Activated effector memory CD4-positive, alpha-beta T cell treated with Interleukin-2 at 50 U/mL for 16 hours (primary cell): ENCODE measurements at regions not wholly inside any gene's neighbourhood (a gene's known extent, or its start where the extent isn't known, plus 50 kb on each side); places are given as distances from the start of the nearest gene placed in this dataset.
A peak's percentile ranks its signal among the peaks of the same experiment; 100 is the strongest.
"Not testable (repeated sequence)": the region's sequence is repeated elsewhere in the genome, so short reads cannot be mapped to it uniquely, and the experiment has no call there.

Source experiments
- DNase-seq: peaks from one replicate; pipeline ENCODE4 v3.0.0-alpha.2; 2020

DNA sequence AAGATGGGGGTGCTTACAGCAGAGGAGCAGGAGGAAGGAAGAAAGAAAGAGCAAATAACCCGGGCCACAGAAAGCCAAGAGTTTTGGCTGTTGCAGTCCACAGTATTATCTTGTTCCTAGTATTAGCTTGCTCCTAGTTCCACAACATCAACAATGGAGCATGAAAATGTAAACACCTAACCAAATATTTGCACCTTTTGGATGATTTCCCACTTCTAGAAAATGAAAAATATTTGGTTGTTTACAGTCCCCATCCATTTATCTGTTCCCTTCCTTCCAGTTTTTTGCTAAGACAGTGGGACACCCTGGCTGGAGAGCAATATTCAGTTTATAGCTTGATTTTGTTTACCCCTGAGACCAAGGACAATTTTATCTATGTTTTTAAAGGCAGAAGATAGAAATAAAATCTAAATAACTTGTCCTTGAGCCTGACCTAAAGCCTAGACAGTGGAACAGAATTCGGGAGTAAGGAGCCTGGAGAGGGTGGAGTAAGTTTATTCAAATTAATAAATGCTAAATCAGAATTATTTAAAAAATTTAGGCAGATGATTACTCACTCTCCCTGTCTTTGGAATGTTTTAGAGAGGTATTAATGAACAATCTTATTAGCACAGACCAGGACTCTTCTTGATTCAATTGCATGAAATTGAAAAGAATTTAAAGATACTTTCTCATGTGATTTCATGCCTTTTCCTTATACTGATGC is 51.6 kb downstream of the RESF1 start:
- DNase-seq: no peak

DNA sequence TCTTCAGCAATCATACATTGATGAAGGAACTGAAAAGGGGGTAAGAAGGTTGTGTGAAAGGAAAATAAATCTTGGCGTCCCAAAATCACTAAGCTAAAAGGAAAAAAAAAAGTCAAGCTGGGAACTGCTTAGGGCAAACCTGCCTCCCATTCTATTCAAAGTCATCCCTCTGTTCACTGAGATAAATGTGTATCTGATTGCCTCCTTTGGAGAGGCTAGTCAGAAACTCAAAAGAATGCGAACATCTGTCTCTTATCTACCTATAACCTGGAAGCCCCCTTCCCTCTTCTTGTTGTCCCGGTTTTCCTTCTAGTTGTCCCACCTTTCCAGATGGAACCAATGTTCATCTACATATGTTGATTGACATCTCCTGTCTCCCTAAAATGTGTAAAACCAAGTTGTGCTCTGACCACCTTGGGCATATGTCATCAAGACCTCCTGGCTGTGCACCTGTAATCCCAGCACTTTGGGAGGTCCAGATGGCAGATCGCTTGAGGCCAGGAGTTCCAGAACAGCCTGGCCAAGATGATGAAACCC is 53.1 kb downstream of the RESF1 start:
- DNase-seq: no peak

DNA sequence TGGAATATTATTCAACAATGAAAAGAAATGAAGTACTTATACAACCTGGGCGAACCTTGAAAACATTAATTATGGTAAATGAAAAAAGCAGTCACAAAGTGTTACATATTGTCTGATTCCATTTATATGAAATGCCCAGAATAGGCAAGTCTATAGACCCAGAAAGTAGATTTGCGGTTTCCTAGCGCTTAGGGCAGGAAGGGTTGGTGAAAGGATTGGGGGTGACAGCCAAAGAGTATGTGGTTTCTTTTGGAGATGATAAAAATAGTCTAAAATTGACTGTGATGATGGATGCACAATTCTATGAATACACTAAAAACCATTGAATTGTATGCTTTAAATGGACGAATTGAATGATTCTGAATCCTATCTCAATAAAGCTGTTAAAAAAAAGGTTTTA is 55.8 kb downstream of the RESF1 start:
- no peak for DNase-seq

DNA sequence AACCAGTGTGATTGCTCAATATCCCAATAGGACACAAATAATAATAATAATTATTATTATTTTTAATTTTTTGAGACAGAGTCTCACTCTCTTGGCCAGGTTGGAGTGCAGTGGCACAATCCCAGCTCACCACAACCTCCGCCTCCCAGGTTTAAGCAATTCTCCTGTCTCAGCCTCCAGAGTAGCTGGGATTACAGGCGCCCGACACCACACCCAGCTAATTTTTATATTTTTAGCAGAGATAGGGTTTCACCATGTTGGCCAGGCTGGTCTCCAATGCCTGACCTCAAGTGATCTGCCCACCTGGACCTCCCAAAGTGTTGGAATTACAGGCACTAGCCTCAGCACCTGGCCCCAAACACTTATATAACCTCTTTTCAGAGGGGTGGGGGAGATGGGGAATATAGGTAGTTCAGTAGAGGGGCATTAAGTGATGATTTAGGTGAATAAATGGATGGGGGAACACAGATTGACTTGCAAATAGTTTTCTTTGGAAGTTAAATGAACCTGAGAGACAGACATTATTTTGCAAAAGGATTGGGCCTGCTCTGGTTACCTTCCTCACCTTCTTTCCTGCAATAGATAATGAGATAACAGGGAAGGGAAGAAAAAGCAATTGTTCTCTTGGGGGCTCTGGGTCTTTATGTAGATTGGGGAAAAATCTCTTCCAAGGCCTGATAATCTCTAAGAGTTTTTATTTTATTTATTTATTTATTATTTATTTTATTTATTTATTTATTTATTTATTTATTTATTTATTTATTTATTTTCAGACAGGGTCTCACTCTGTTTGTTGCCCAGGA is 57.7 kb downstream of the RESF1 start:
- DNase-seq: no peak

DNA sequence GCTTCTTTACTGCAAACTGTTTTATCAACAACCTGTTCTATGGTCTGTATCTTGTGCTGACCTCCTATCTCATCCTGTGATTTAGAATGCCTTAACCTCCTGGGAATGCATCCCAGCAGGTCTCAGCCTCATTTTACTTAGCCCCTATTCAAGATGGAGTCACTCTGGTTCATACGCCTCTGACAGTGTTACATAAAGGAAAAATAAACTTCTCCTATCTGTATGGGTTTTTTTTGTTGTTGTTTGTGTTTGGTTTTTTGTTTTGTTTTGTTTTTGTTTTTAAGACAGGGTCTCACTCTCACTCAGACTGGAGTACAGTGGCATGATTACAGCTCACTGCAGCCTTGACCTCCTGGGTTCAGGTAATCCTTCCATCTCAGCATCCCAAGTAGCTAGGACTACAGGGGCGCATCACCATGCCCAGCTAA is 62.1 kb downstream of the RESF1 start:
- DNase-seq: no peak

DNA sequence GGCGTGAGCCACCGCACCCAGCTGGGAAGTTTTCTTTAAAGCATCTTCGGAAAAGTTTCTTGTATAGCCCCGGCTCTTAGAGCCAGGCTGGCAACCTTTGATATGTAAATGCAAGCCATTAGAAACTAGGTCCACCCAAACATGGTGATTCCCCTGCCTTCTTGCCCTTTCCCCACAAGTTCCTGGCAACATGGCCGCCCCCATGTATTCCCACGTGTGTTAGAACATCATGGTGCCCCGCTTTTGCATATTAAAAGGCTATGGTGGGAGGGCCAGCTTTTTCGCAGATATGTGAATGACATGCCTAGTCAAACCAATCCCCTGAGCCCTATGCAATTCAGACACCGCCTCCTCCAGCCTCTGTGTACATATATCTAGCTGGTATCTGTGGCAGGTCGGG is 63.2 kb downstream of the RESF1 start:
- DNase-seq: not testable (repeated sequence)

DNA sequence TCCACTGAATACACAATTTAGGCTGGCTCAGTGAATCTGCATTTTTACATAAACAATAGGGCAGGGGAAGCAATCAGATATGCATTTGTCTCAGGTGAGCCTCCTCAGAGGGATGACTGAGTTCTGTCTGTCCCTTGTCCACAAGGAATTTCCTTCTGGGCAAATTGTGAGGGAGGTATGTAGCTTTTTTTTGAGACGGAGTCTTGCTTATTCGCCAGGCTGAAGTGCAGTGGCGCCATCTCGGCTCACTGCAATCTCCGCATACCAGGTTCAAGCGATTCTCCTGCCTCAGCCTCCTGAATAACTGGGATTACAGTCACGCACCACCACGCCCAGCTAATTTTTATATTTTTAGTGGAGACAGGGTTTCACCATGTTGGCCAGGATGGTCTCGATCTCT is 64.6 kb downstream of the RESF1 start:
- not testable (repeated sequence) for DNase-seq

DNA sequence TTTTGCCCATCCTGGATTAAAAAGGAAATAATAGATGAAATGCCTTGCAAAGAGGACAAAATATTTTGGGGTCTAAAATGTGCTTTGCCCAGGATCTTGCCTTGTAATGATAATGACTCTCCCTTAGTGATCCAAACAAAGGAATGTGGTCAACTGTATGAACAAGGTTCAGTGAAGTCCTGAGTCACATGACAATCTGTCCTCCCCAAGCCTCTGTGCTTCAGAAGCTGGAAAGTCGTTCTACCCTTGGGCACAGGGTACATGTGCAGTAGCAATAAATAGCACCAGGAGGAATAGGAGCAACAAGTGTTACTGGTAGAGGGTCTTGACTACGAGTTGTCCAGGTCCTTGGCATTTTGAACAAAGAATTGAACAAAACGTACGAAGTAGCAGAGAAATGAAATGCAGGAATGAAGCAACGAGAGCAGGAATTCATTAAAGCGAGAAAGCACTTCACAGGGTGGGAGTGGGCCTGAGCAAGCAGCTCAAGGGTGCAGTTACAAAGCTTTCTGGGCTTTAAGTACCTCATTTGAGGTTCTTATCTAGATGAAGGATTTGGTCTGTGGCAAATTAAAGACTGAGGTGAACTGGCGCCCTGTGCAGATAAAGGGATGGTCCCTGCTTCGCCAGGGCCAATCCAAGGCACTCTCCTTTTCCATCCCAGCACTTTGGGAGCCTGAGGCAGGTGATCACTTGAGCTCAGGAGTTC is 65.8 kb downstream of the RESF1 start:
- no peak for DNase-seq

DNA sequence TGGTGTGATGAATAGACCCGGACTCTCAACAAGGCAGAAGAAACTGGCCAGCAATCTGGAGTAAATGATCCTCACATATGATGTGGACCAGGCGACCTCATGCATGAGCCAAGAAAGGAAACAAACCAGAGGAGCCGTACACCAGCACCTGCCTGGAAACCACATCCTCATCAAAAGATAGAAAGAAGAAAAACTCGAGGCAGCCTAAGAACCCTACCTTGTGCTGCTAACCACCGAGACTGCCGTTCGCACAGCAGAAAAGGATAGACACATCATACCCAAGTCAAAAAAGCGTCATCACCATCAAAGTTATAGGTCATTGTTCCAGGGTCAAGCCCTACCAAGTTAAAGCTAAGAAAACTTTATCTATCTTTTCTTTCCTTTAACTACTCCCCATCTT is 66.7 kb downstream of the RESF1 start:
- DNase-seq: peak; percentile 31

DNA sequence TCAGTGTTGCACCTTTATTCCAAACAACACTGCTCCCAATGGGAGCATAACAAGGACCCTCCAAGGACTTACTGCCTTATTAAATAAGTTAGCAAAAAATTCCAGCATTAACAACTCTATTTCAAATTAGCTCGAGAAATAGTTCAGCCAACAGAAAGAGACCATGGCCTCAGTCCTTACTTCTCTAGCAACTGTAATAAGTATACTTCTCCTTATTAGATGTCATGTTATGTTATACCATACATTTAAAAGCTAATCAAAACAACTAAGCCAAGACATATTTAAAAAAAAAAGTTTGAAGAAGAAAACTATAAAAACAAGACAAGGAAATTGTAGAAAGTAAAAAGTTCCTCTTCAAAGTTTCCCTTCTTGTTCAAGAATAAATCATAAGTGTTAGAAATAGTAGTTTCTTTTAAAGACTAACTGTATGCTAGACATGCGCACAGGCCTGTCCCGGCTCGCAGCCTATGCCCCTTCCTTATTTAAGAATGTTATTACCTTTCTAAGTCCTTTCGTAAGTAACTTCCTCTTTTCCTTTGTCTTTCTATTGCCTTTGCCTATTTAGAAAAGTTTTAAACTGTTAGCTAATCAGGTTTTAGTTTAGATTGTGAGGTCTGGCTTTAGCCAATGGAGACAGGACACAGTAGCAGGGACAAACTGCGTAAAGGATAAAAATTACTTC is 68.6 kb downstream of the RESF1 start:
- no peak for DNase-seq

DNA sequence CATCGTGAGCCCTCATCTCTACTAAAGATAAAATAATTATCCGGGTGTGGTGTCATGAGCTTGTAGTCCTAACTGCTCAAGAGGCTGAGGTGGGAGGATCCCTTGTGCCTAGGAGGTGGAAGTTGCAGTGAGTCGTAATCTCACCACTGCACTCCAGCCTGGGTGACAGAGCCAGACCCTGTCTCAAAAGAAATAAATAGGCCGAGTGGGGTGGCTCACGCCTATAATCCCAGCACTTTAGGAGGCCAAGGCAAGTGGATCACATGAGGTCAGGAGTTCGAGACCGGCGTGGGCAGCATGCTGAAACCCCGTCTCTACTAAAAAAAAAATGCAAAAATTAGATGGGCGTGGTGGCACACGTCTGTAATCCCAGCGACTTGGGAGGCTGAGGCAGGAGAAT is 70.9 kb downstream of the RESF1 start:
- DNase-seq: no peak

DNA sequence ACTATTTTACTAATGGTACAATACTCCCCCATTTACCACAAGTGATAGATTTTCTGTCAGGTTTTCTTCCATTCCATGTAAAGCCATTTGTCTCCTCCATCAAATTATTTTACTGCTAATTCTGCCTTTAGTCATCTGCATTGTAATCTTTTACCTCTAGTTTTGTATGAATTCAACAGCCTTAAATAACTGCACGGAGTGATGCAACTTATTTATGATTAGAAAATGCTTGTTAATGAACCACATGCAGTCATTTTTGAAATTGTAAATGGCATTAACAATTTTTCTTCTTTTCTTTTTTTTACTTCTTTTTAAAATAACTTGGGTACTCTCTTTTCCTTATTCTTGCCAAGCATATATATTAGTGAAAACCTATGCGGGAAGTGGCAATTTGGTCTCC is 71.5 kb downstream of the RESF1 start:
- no peak for DNase-seq

DNA sequence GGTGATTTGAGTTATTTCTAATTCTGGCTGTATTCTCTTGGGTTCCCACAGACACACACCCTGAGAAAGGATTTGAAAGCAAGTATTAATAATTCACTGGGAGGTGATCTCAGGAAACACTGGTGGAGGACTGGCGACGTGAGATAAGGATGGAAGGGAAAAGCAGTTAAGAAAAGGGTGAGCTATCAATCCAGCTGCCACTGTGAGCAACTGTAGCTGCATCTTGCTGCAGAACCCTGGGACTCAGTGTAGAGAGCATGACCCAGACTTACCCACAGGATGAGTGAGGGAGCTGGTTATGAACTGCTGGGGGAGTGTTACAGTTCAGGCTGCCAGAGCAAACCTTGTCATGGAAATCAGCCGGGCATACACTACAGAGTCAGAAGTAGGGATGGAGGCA is 71.9 kb downstream of the RESF1 start:
- DNase-seq: no peak

DNA sequence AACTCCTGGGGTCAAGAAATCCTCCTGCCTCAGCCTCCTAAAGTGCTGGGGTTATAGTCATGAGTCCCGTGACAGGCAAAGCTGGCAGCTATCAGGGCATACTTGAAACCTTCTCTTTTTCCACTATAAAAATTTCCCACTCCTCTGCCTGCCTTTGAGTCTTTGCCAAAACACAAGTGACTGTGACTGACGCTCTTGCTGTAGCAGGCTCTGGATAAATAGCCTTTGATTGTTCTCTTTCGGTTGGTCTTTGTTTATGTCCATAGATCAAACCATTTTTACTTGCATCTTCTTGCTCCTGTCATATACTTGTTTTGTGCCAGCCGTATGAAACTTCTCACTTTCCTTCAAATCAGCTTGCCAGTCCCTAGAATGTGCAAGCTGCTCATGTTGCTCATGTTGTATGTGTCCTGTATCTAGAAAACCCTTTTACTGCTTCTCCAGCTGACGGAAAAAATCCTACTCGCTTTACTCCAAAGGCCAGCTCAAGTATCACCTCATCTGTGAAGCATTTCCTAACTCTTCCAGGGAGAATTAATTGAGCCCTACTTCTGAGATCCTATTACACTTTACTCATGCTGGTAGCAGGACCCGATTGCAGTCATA is 73.1 kb downstream of the RESF1 start:
- no peak for DNase-seq

DNA sequence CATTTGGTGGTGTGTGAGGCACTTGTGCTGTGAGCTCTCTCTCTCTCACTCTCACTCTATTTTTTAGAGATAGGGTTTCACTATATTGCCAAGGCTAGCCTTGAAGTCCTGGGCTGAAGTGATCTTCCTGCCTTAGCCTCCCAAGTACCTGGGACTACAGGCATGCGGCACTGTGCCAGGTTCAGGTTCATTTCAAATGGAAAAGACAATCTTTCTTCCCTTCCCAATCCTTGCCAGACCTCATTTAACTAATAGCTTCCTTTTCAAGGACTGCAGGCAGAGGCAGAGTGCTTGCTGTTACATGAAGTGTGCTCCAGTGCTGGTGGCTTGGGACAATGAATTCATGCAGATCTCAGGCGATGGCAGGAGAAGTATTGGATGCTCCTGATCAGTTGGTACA is 73.2 kb upstream of the BICD1 start:
- no peak for DNase-seq

DNA sequence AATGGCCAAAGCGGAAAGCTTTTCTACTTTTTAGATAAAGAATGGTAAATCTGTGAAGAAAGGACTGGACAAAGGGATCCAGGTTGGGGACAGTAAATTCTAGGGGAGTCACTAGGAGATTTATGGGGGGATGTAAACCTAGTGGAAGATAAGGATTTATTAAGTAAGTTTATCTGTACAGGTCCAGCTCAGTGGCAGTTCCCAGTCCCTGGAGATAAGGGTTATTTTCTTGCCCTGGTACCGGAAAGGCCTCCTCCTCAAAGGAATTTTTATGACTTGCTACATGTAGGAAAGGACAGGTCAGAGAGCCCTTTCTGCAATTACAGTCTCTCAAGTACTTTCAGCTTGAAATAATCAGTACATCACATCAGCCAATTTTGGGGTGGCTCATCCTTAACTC is 72.6 kb upstream of the BICD1 start:
- DNase-seq: no peak

DNA sequence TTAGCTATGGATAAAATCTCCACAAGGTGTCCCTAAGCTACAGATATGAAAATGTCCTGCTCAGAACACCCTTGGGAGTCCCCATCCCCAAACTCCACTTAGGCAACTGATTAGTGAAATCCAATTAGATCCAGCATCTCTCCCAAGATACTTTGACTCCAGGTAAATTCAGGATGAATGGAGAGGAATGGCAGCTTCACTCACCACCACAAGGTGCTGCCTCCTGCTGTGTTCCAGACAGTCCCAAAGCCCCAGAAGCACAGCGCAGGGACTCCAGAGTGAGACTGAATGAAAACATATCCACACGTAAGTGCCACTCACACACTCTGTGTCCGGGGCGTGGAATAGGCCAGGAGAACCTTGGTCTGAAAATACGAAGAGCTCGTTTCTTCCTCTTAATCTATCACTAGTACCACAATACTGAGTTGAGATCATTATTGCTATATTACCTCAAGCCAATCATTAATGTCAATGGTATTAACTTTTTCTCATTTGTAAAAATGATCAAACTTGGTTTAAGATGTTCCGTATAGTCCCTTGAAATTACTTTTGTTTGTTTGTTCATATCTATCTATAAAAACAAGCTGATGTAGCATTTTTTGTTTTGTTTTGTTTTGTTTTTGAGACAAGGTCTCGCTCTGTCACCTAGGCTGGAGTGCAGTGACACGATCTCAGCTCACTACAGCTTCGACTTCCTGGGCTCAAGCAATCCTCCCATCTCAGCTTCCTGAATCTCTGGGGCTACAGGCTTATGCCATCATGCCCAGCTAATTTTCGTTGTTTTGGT is 70.0 kb upstream of the BICD1 start:
- DNase-seq: no peak

DNA sequence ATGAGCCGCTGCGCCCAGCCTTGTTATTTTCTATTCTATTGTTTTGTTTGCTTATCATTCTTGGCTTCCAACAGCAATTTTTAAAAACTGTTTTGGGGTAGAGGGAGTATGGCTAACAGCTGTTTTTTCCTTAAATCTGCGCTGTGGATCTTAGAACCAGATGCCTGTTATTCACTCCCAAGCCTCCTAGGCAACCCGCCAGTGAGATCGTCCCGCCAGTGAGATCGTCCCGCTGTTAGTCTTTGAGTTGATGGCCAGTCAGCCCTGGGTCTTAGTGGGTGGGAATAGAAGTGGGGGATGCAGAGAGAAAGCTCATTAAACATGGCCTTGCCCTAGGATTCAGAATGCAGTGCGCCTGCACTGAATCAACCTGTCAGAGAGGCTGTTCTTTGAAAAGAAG is 67.3 kb upstream of the BICD1 start:
- no peak for DNase-seq

DNA sequence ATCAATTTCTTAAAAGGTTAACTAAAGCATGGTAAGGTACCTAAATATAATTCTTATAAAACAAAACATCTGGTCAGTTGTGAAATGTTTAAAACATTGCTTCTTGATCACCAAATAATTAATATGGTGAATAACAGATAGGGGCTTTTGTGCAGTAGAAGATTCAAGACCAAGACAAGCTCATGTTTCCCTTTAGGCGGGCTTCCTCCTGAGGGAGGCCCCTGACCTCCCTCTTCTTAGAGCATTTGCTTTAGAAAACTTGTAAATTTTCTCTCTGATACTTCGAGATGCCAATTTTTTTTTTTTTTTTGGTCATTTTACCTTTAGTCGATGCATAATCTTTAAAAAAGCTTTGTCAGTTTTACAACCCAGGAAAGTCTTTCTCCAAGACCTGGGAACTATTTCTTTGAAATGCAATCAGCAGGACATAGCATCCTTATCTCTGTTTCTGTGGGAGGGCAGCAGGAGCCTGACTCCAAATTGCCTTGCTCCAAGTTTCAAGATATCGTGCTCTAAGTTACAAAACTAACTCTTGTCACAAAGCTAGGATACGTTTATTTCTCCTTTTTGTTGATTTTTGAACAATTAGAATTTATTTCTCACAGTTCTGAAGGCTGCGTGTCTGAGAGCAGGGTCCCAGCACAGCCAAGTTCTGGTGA is 66.6 kb upstream of the BICD1 start:
- no peak for DNase-seq

DNA sequence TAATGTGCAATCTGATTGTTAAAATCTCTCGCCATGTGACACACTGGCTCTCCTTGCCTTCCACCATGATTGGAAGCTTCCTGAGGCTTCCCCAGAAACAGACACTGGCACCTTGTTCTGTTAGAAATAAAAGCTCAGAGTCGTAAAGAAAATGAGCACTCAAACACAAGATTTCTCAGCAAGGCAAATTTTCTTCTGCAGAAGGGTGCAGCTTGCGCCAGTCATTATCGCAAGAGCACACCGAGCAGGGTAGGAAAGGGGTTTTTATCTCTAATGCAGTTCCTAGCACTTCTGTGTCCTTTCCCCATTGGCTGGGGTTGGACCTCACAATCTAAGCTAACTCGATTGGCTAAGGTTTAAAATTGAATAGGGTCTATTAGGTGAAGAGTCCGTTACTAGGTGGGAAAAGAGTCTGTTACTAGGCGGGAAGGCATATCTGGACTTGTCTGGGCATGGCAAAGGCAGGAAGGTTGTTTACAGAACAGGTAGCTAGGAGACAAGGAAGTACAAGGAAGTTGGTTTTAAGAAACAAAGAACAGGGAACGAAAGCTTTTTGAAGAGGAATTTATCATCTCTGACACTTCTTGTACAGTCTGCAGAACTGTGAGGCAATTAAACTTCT is 62.6 kb upstream of the BICD1 start:
- no peak for DNase-seq
